OCI-LY3 (cell line): ENCODE measurements at regions not wholly inside any gene's neighbourhood (a gene's known extent, or its start where the extent isn't known, plus 50 kb on each side); places are given as distances from the start of the nearest gene placed in this dataset.

Experiments
- H2AFZ ChIP-seq: fragments of 200-600, 300-600 bp; shearing (Covaris generic); 2 replicates; pipeline ENCODE4 v1.6.0; 2014; ENCODE audit warnings: antibody characterized with exemption, low read depth, low read length
- H3K27ac ChIP-seq: fragments of 200-600, 300-600 bp; sonication (generic); 2 replicates; pipeline ENCODE4 v1.5.1; 2014; ENCODE audit warnings: mild to moderate bottlenecking, low read length, moderate library complexity, mixed read lengths
- H3K27me3 ChIP-seq: fragments of 200-600, 300-600 bp; sonication (generic); 2 replicates; pipeline ENCODE4 v1.6.1; 2014; ENCODE audit warnings: low read depth, low read length, mixed read lengths
- H3K36me3 ChIP-seq: fragments of 200-600, 300-600 bp; sonication (generic); replicated peaks from 2 replicates; pipeline ENCODE3; 2014; ENCODE audit warnings: low read depth, low read length, mixed read lengths
- H3K4me1 ChIP-seq: fragments of 300-600, 200-600 bp; sonication (generic); 2 replicates; pipeline ENCODE4 v1.6.1; 2014; ENCODE audit warnings: low read length, mixed read lengths
- H3K4me2 ChIP-seq: fragments of 200-600, 300-600 bp; sonication (generic); 2 replicates; pipeline ENCODE4 v1.6.1; 2014; ENCODE audit warnings: low read length, mixed read lengths
- H3K4me3 ChIP-seq: fragments of 300-600, 200-600 bp; sonication (generic); 2 replicates; pipeline ENCODE4 v1.5.1; 2014; ENCODE audit warnings: antibody characterized with exemption, mild to moderate bottlenecking, low read length, moderate library complexity
- H3K79me2 ChIP-seq: fragments of 300-600, 200-600 bp; shearing (Covaris generic); 2 replicates; pipeline ENCODE4 v1.6.1; 2014; ENCODE audit warnings: mild to moderate bottlenecking, low read length, mixed read lengths
- H3K9ac ChIP-seq: fragments of 300-600, 200-600 bp; shearing (Covaris generic); 2 replicates; pipeline ENCODE4 v1.6.0; 2014; ENCODE audit warnings: mild to moderate bottlenecking, low read length, moderate library complexity
- H3K9me3 ChIP-seq: fragments of 200-600, 300-600 bp; shearing (Covaris generic); 2 replicates; pipeline ENCODE4 v1.6.1; 2014; ENCODE audit warnings: low read length, mixed read lengths; ENCODE audit not compliant: insufficient read depth
- H4K20me1 ChIP-seq: fragments of 200-600, 300-600 bp; sonication (generic); 2 replicates; pipeline ENCODE4 v1.6.1; 2016; ENCODE audit warnings: low read length, mixed read lengths; ENCODE audit not compliant: insufficient read depth
- EZH2phosphoT487 ChIP-seq: fragments of 200-600 bp; shearing (Covaris generic); IDR thresholded peaks from 2 replicates; pipeline ENCODE4 v1.6.1; 2018; ENCODE audit warnings: antibody characterized with exemption, mixed run types, low read depth
- TF ChIP-seq, protein P1 (sequence below): fragments of 200-600, 300-600 bp; sonication (generic); IDR thresholded peaks from 2 replicates; pipeline ENCODE4 v1.5.1; 2014; ENCODE audit warnings: antibody characterized with exemption, low read length, low read depth

DNA sequence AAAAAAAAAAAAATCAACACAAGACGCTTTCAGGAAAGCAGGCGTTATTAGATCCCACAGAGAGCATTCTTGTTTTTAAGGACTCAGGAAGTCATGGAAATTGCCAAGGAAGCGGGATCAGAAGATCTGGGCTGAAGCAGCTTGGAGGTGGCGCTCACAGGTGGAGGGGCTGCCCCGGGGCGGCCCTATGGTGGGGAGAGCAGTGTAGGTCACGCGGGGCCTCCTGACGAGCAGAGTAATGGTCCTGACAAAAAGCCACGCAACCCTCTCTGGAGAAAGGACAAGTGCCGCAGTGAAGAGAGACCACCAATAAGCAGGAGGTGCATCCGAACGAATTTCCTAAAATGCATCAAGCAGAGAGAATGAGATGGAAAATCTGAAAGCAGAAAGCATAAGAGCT, 407.0 kb downstream of the BRD1 start:
- no peaks in the 10 kb centered on the region for H3K4me1 ChIP-seq
- H3K36me3 ChIP-seq, result no peaks in the 10 kb centered on the region
- H2AFZ ChIP-seq, result no peak overlapping the region
- H3K4me3 ChIP-seq, result no peak overlapping the region
- no peaks in the 10 kb centered on the region for H3K9me3 ChIP-seq
- H4K20me1 ChIP-seq, result no peaks in the 10 kb centered on the region
- H3K9ac ChIP-seq, result no peak overlapping the region
- TF ChIP-seq, protein P1, sequence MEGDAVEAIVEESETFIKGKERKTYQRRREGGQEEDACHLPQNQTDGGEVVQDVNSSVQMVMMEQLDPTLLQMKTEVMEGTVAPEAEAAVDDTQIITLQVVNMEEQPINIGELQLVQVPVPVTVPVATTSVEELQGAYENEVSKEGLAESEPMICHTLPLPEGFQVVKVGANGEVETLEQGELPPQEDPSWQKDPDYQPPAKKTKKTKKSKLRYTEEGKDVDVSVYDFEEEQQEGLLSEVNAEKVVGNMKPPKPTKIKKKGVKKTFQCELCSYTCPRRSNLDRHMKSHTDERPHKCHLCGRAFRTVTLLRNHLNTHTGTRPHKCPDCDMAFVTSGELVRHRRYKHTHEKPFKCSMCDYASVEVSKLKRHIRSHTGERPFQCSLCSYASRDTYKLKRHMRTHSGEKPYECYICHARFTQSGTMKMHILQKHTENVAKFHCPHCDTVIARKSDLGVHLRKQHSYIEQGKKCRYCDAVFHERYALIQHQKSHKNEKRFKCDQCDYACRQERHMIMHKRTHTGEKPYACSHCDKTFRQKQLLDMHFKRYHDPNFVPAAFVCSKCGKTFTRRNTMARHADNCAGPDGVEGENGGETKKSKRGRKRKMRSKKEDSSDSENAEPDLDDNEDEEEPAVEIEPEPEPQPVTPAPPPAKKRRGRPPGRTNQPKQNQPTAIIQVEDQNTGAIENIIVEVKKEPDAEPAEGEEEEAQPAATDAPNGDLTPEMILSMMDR, result no peak
- TF ChIP-seq EZH2phosphoT487, result no peak
- no peak overlapping the region for H3K4me2 ChIP-seq
- no peak overlapping the region for H3K27ac ChIP-seq
- H3K27me3 ChIP-seq, result no peaks in the 10 kb centered on the region
- H3K79me2 ChIP-seq, result no peaks in the 10 kb centered on the region

DNA sequence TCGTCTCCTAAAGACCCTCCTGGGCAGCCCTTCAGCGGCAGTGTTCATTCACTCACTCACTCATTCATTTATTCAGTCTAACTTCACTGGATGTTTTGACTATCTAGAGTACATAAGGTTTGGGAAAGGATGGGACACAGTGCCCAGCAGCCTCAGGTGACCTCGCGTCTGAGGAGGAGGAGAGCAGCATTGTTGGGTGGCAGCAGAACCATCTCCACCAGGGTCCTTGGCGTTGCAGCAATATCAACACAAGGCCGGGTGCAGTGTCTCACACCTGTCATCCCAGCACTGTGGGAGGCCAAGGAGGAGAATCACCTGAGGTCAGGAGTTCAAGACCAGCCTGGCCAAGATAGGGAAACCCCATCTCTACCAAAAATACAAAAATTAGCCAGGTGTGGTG, 408.0 kb downstream of the BRD1 start:
- Histone ChIP-seq H3K79me2 (no peaks in the 10 kb centered on the region), H3K9ac (no peak overlapping the region), H3K27me3 (peaks cover 5% of the 10 kb centered on the region; the same call in 1 of the 2 replicates), H3K27ac (no peak overlapping the region), H3K36me3 (no peaks in the 10 kb centered on the region), H2AFZ (no peak overlapping the region), H3K4me3 (no peak overlapping the region), H4K20me1 (no peaks in the 10 kb centered on the region), H3K4me1 (no peaks in the 10 kb centered on the region), H3K4me2 (no peak overlapping the region), H3K9me3 (no peaks in the 10 kb centered on the region)
- TF ChIP-seq, protein P1, result no peak
- no peak for TF ChIP-seq EZH2phosphoT487

DNA sequence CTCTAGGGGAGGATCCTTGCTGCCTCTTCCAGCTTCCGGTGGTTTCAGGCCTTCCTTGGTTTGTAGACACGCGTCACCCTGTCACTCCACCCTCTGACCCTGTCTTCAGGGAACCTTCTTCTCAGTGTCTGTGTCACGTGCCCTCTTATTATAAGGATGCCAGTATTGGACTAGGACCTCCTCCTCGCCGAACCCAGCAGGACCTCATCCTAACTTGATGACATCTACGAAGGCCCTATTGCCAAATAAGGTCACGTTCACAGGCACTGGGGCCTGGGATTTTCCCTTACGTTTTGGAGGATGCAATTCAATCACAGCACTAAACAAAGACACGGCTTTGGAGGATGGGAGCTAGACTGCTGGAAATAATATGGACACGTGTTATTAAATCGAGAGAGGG, 408.7 kb downstream of the BRD1 start:
- TF ChIP-seq EZH2phosphoT487, result no peak
- TF ChIP-seq, protein P1, result no peak
- Histone ChIP-seq H3K4me3 (no peak overlapping the region), H3K9ac (no peak overlapping the region), H3K79me2 (no peaks in the 10 kb centered on the region), H3K36me3 (no peaks in the 10 kb centered on the region), H3K27me3 (peaks cover 5% of the 10 kb centered on the region; the same call in 1 of the 2 replicates), H3K4me2 (no peak overlapping the region), H2AFZ (no peak overlapping the region), H3K9me3 (no peaks in the 10 kb centered on the region), H3K4me1 (no peaks in the 10 kb centered on the region), H3K27ac (no peak overlapping the region), H4K20me1 (no peaks in the 10 kb centered on the region)

DNA sequence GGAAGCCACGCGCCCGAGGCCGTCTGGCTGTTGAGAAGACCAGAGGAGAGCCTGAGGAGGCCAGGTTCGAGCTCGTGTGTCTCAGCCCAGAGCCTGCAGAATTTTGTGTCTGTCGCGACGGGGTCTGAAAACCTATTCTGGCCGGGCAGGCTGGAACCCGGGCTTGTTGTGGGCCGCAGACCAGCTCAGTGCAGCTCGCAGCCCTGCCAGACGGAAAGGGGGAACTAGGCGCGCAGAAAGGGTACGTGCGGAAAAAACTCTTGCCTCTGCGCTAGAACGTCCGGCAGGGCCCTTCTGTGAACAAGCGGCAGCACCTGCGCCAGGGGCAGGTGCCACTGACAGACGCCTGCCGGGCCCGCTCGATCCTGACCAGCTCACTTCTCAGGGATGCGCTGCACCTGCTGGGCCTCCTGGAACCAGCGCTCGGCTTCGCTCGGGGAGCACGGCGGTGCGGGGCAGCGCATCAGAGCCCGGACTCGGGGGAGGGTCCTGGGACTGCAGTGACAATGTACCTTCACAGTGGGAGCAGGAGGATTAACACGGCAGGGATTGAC, 409.3 kb downstream of the BRD1 start:
- H3K79me2 ChIP-seq, result no peaks in the 10 kb centered on the region
- H3K27me3 ChIP-seq, result peaks cover 5% of the 10 kb centered on the region; the same call in 1 of the 2 replicates
- TF ChIP-seq, protein P1, result no peak
- TF ChIP-seq EZH2phosphoT487, result no peak
- H4K20me1 ChIP-seq, result no peaks in the 10 kb centered on the region
- no peaks in the 10 kb centered on the region for H3K9me3 ChIP-seq
- no peak overlapping the region for H3K4me3 ChIP-seq
- no peaks in the 10 kb centered on the region for H3K4me1 ChIP-seq
- H3K9ac ChIP-seq, result no peak overlapping the region
- no peak overlapping the region for H3K27ac ChIP-seq
- no peak overlapping the region for H3K4me2 ChIP-seq
- no peak overlapping the region for H2AFZ ChIP-seq
- H3K36me3 ChIP-seq, result no peaks in the 10 kb centered on the region
